ENCODE measurements at regions not wholly inside any gene's neighbourhood (a gene's known extent, or its start where the extent isn't known, plus 50 kb on each side); places are given as distances from the start of the nearest gene placed in this dataset.

GRCh38 chr6:126202707-126203106 is 137.2 kb upstream of the CENPW start:
- DNase-seq: no peak
- intact Hi-C loops (cut with DNase I): no loop called here

GRCh38 chr6:126204126-126204525 is 135.8 kb upstream of the CENPW start:
- TF ChIP-seq CTCF (IDR thresholded peaks at IDR 0.05): no peak
- Histone ChIP-seq H3K4me1 (no peaks in the 10 kb centered on the region), H3K9me3 (no peaks in the 10 kb centered on the region), H3K4me3 (no peak overlapping the region), H3K27me3 (ENCODE audit: low read depth) (no peaks in the 10 kb centered on the region), H3K36me3 (no peaks in the 10 kb centered on the region), H3K27ac (no peak overlapping the region)
- intact Hi-C loops (cut with DNase I): no loop called here
- ATAC-seq (no peak), DNase-seq (no peak)

More at GRCh38 chr6:126202707-126203106, 137.2 kb upstream of the CENPW start:
- H3K27me3 ChIP-seq (ENCODE audit: low read depth): no peaks in the 10 kb centered on the region
- H3K4me1 ChIP-seq: no peaks in the 10 kb centered on the region
- H3K27ac ChIP-seq: no peak overlapping the region
- no peak overlapping the region for H3K4me3 ChIP-seq
- ATAC-seq: no peak
- no peaks in the 10 kb centered on the region for H3K36me3 ChIP-seq
- TF ChIP-seq CTCF (IDR thresholded peaks at IDR 0.05): no peak
- H3K9me3 ChIP-seq: no peaks in the 10 kb centered on the region

DNA sequence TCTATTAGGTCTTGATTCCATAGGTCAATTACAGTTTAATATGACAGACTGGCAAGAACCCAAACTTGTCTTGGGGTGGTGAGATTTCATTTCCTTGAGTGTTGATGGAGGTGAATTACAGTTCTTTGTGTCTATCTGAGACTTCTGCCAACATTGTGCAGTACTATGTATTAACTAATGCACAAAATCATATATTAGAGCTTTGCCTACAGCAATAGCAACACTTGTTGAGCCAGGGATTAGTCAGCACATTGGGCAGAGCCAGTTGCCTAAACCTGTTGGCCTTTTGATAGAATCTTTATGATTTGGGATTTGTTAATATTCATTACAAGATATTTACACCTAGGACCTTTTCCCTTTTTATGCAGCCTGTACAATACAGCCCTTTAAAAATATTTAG is 135.3 kb upstream of the CENPW start:
- Histone ChIP-seq H3K4me1 (no peaks in the 10 kb centered on the region), H3K9me3 (no peaks in the 10 kb centered on the region), H3K4me3 (no peak overlapping the region), H3K27me3 (ENCODE audit: low read depth) (no peaks in the 10 kb centered on the region), H3K27ac (no peak overlapping the region), H3K36me3 (no peaks in the 10 kb centered on the region)
- no peak for TF ChIP-seq CTCF (IDR thresholded peaks at IDR 0.05)
- intact Hi-C loops (cut with DNase I): no loop called here
- DNase-seq (no peak), ATAC-seq (no peak)

GRCh38 chr6:126206504-126207246 is 133.2 kb upstream of the CENPW start:
- H3K36me3 ChIP-seq: no peaks in the 10 kb centered on the region
- DNase-seq (no peak), ATAC-seq (no peak)
- intact Hi-C loops (cut with DNase I): no loop called here
- no peaks in the 10 kb centered on the region for H3K27me3 ChIP-seq (ENCODE audit: low read depth)
- no peak overlapping the region for H3K27ac ChIP-seq
- no peak overlapping the region for H3K4me3 ChIP-seq
- no peak for TF ChIP-seq CTCF (IDR thresholded peaks at IDR 0.05)
- no peaks in the 10 kb centered on the region for H3K4me1 ChIP-seq
- H3K9me3 ChIP-seq: no peaks in the 10 kb centered on the region

DNA sequence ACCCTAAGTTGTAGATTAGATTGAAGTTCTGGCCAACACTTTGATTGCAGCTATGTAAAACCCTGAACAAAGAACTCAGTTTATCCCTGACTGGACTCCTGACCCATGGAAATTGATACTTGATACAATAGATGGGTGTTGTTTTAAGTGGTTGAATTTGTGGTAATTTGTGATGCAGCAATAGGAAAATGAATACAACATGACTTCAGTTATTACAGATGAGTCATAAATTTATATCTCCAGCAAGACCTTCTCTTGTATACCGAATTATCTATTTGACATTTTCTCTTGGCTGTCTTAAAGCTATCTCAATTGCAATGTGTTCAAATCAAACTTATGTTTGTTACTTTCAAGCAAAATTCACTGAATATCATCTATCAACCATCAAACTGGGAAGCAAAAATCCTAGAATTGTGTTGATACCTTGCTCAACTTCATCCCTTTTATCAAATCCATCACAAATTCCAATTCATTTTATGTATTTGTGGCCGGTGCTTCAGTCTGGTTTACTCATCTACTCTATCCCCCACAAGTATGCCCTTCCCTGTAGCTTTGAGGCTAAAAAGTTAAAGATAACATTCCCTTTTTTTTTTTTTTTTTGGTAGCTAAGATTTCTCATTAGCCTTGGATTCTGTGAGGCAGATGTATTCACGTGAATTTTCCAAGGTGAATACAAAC is 129.4 kb upstream of the CENPW start:
- no peaks in the 10 kb centered on the region for H3K4me1 ChIP-seq
- H3K36me3 ChIP-seq: no peaks in the 10 kb centered on the region
- H3K27ac ChIP-seq: no peak overlapping the region
- TF ChIP-seq CTCF (IDR thresholded peaks at IDR 0.05): no peak
- intact Hi-C loops (cut with DNase I): no loop called here
- no peaks in the 10 kb centered on the region for H3K27me3 ChIP-seq (ENCODE audit: low read depth)
- no peak overlapping the region for H3K4me3 ChIP-seq
- DNase-seq (no peak), ATAC-seq (no peak)
- no peaks in the 10 kb centered on the region for H3K9me3 ChIP-seq

All from lower lobe of right lung (tissue), 2 donors.